ENCODE measurements at regions not wholly inside any gene's neighbourhood (a gene's known extent, or its start where the extent isn't known, plus 50 kb on each side); places are given as distances from the start of the nearest gene placed in this dataset.

DNA sequence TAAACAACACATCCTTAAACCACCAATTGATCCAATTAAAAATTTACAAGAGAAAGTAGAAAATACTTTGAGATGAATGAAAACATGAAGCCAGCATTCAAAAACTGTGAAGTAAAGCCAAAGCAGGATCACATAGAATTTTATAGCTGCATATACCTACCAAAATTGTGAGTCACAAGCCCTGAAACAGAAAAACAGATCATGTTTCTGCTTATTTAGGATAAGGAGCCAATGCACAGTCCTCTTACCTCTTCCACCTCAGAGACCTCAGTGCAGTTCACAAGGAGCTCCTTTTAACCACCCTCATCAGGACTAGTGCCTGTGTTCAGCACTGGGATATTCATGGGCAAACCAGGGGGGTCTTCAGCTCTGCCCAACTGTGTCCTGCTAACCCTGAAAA lies 386.7 kb downstream of the TECRL start:
- Histone ChIP-seq H3K27ac (no peak overlapping the region), H3K4me3 (no peak overlapping the region), H3K36me3 (no peaks in the 10 kb centered on the region), H3K9me3 (peaks cover 0 to 5% (median 0%) of the 10 kb centered on the region in 4 donors), H3K27me3 (no peaks in the 10 kb centered on the region), H3K4me1 (no peaks in the 10 kb centered on the region)
- ATAC-seq (ENCODE audit: low FRiP score in 2 of 2) (no peak), DNase-seq (no peak)
- TF ChIP-seq POLR2A (IDR thresholded peaks at IDR 0.05) (no peak), POLR2AphosphoS5 (IDR thresholded peaks at IDR 0.05) (no peak), EP300 (IDR thresholded peaks at IDR 0.05) (no peak)
- TF ChIP-seq, protein P1, sequence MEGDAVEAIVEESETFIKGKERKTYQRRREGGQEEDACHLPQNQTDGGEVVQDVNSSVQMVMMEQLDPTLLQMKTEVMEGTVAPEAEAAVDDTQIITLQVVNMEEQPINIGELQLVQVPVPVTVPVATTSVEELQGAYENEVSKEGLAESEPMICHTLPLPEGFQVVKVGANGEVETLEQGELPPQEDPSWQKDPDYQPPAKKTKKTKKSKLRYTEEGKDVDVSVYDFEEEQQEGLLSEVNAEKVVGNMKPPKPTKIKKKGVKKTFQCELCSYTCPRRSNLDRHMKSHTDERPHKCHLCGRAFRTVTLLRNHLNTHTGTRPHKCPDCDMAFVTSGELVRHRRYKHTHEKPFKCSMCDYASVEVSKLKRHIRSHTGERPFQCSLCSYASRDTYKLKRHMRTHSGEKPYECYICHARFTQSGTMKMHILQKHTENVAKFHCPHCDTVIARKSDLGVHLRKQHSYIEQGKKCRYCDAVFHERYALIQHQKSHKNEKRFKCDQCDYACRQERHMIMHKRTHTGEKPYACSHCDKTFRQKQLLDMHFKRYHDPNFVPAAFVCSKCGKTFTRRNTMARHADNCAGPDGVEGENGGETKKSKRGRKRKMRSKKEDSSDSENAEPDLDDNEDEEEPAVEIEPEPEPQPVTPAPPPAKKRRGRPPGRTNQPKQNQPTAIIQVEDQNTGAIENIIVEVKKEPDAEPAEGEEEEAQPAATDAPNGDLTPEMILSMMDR (IDR thresholded peaks at IDR 0.05) = no peak

DNA sequence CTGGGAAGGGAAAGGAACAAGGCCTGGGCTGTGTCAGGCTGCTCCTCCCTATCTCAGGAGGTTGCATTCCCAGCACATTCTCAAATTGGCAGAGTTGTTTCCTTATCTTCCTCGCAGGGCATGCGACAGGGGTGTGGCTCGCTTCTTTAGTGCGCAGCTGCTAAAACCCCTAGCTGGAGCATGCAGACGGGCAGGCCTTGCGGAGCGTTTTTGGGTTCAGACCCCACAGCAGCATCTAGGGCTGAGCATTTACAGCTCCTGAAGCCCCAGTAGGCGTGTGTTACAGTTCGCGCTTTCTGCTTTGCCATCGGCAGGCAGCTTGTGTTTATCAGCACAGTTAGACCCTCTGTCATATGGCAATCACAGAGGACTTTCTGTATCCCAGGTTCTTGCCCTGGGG lies 392.4 kb downstream of the TECRL start:
- Histone ChIP-seq H3K27ac (no peak overlapping the region), H3K4me1 (no peaks in the 10 kb centered on the region), H3K4me3 (no peak overlapping the region), H3K9me3 (no peaks in the 10 kb centered on the region), H3K36me3 (no peaks in the 10 kb centered on the region), H3K27me3 (no peaks in the 10 kb centered on the region)
- no peak for TF ChIP-seq EP300 (IDR thresholded peaks at IDR 0.05)
- TF ChIP-seq POLR2AphosphoS5 (IDR thresholded peaks at IDR 0.05) = no peak
- TF ChIP-seq POLR2A (IDR thresholded peaks at IDR 0.05) = no peak
- TF ChIP-seq, protein P1 (IDR thresholded peaks at IDR 0.05) = no peak
- 84 to 87% methylated on average over 10 to 11 of the region's 11 CpGs for WGBS, 2 donors
- no peak for ATAC-seq (ENCODE audit: low FRiP score in 2 of 2)
- no peak for DNase-seq

DNA sequence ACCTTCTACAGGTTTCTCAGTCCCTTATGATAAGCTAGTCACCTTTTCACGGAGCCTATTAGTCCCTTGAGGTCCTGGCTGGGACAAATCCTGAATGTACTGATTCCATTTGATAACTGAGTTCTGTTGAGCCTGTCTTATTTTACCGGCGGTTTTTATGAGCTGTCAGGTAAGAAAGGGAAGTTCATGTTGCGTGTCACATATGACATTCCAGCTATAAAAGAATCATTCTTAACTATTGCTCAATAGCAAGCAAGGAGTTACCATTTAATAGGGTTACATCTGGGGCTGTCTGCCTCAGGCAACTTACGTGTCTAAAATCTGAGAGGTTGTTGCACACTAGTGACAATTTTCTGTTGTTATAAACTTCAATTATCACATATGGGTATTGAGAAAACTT lies 394.6 kb downstream of the TECRL start:
- Histone ChIP-seq H3K27ac (no peak overlapping the region), H3K9me3 (no peaks in the 10 kb centered on the region), H3K4me1 (no peaks in the 10 kb centered on the region), H3K36me3 (no peaks in the 10 kb centered on the region), H3K27me3 (no peaks in the 10 kb centered on the region), H3K4me3 (no peak overlapping the region)
- 72 to 75% methylated on average over 5 of the region's 5 CpGs for WGBS, 2 donors
- DNase-seq (no peak), ATAC-seq (ENCODE audit: low FRiP score in 2 of 2) (no peak)
- TF ChIP-seq EP300 (IDR thresholded peaks at IDR 0.05) (no peak), POLR2AphosphoS5 (IDR thresholded peaks at IDR 0.05) (no peak), POLR2A (IDR thresholded peaks at IDR 0.05) (no peak)
- TF ChIP-seq, protein P1 (IDR thresholded peaks at IDR 0.05) = no peak

DNA sequence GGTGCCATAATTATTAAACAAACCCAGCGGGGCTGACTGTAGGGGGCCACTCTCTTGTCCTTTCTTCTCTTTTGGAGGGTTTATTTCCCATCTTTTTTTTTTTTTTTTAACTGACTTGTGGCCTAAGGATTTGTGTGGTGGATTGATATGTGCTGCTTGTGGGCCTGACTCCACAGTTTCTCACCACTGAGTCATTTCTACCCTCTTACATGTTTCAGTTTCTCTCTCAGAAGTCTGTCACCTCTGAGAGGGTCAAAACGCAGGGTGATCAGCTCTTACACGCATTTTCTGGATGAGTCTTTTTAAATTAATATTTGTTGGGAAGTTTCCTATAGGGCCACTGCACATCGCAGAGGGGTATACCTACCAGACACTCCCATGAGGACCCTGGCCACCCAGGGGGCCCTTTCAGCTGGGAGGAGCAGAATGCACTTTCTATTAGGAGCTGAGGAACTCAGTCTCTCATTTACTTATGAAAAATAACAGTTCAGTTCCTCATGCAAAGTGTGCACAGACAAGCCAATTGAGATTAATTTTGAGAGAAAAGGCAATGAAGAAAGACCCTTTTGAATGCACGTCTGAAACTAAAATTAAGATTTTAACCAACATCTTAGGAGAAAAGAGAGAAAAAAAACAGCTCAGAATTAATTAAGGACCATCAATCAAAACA lies 407.9 kb downstream of the TECRL start:
- no peaks in the 10 kb centered on the region for H3K36me3 ChIP-seq
- H3K27ac ChIP-seq = no peak overlapping the region
- no peak for ATAC-seq (ENCODE audit: low FRiP score in 2 of 2)
- H3K27me3 ChIP-seq = no peaks in the 10 kb centered on the region
- peaks cover 0 to 2% (median 0%) of the 10 kb centered on the region in 4 donors for H3K4me1 ChIP-seq
- H3K4me3 ChIP-seq = no peak overlapping the region
- TF ChIP-seq POLR2AphosphoS5 (IDR thresholded peaks at IDR 0.05) (no peak), POLR2A (IDR thresholded peaks at IDR 0.05) (no peak), EP300 (IDR thresholded peaks at IDR 0.05) (no peak)
- TF ChIP-seq, protein P1 (IDR thresholded peaks at IDR 0.05) = no peak
- no peaks in the 10 kb centered on the region for H3K9me3 ChIP-seq
- 84 to 89% methylated on average over 5 of the region's 5 CpGs for WGBS, 2 donors
- DNase-seq = no peak

DNA sequence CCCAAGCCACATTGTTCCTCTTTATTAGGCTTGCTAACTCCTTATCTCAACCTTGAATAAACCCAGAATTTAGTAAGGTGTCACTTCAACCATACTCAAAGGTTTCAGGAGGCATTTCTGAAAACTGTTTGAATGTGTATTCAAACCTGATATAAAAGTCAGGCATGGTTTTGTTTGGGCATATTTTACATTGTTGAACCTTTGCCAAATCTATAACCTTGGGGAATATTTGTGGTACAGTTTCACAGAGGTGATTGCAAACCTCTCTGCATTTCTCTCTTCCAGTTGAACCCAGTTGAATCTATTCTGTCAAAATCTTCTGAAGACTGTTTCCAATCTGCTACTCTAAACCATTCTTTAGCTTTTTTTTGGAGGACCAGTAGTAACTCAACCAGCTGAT lies 409.0 kb downstream of the TECRL start:
- no peaks in the 10 kb centered on the region for H3K27me3 ChIP-seq
- no peak overlapping the region for H3K4me3 ChIP-seq
- no peaks in the 10 kb centered on the region for H3K9me3 ChIP-seq
- TF ChIP-seq, protein P1 (IDR thresholded peaks at IDR 0.05) = no peak
- TF ChIP-seq EP300 (IDR thresholded peaks at IDR 0.05) = no peak
- TF ChIP-seq POLR2AphosphoS5 (IDR thresholded peaks at IDR 0.05) = no peak
- TF ChIP-seq POLR2A (IDR thresholded peaks at IDR 0.05) = no peak
- no peak for ATAC-seq (ENCODE audit: low FRiP score in 2 of 2)
- no peak for DNase-seq
- H3K4me1 ChIP-seq = peaks cover 0 to 2% (median 0%) of the 10 kb centered on the region in 4 donors
- no peak overlapping the region for H3K27ac ChIP-seq
- no peaks in the 10 kb centered on the region for H3K36me3 ChIP-seq
